IMR-90 (cell line): ENCODE measurements at regions not wholly inside any gene's neighbourhood (a gene's known extent, or its start where the extent isn't known, plus 50 kb on each side); places are given as distances from the start of the nearest gene placed in this dataset.
"Not testable (repeated sequence)": the region's sequence is repeated elsewhere in the genome, so short reads cannot be mapped to it uniquely, and the experiment has no call there.

ENCODE experiments used
- BHLHE40 ChIP-seq: fragments of 150-350 bp; IDR thresholded peaks from 2 replicates; pipeline ENCODE4 v1.6.1; 2016; ENCODE audit warnings: mild to moderate bottlenecking, low read depth, low read length
- CEBPB ChIP-seq: IDR thresholded peaks from 2 replicates; pipeline ENCODE4 v1.6.1; 2012; ENCODE audit warnings: low read depth, low read length, improper control_type of control experiment
- CHD1 ChIP-seq: IDR thresholded peaks from 2 replicates; pipeline ENCODE4 v1.6.1; 2012; ENCODE audit warnings: low read depth, low read length, improper control_type of control experiment
- CTCF ChIP-seq: conservative IDR thresholded peaks from 2 replicates; pipeline ENCODE4 v1.5.1; 2012; ENCODE audit warnings: mild to moderate bottlenecking, low read depth, low read length, improper control_type of control experiment
- FOS ChIP-seq: fragments of 150-350 bp; IDR thresholded peaks from 2 replicates; pipeline ENCODE4 v1.6.1; 2016; ENCODE audit warnings: low read depth, low read length
- MXI1 ChIP-seq: IDR thresholded peaks from 2 replicates; pipeline ENCODE4 v1.6.1; 2012; ENCODE audit warnings: low read depth, mild to moderate bottlenecking, low read length, moderate library complexity, borderline replicate concordance
- NFE2L2 ChIP-seq: fragments of 150-350 bp; IDR thresholded peaks from 2 replicates; pipeline ENCODE4 v1.6.1; 2016; ENCODE audit warnings: low read depth, mild to moderate bottlenecking, low read length
- POLR2A ChIP-seq: IDR thresholded peaks from 2 replicates; pipeline ENCODE4 v1.6.1; 2012; ENCODE audit warnings: mild to moderate bottlenecking, low read depth, low read length
- RAD21 ChIP-seq: IDR thresholded peaks from 2 replicates; pipeline ENCODE4 v1.6.1; 2012; ENCODE audit warnings: low read length, improper control_type of control experiment
- RCOR1 ChIP-seq: IDR thresholded peaks from 2 replicates; pipeline ENCODE4 v1.6.1; 2012; ENCODE audit warnings: mild to moderate bottlenecking, low read length, improper control_type of control experiment; ENCODE audit not compliant: insufficient replicate concordance
- RFX5 ChIP-seq: IDR thresholded peaks from 2 replicates; pipeline ENCODE4 v1.8.0; 2012; ENCODE audit warnings: low read depth, mild to moderate bottlenecking, low read length, moderate library complexity
- SMC3 ChIP-seq: fragments of 150-350 bp; IDR thresholded peaks from 2 replicates; pipeline ENCODE4 v1.6.1; 2016; ENCODE audit warnings: low read depth, mild to moderate bottlenecking, antibody characterized with exemption, low read length, moderate library complexity
- TF ChIP-seq, protein P1 (sequence below): fragments of 150-350 bp; IDR thresholded peaks from 2 replicates; pipeline ENCODE4 v1.6.1; 2017; ENCODE audit warnings: mild to moderate bottlenecking, antibody characterized with exemption, low read length, low read depth
- TF ChIP-seq, protein P2 (sequence below): fragments of 150-350 bp; IDR thresholded peaks from 2 replicates; pipeline ENCODE4 v1.6.1; 2016; ENCODE audit warnings: low read depth, mild to moderate bottlenecking, low read length, moderate library complexity, borderline replicate concordance

- TF ChIP-seq CTCF, RFX5, RCOR1, MXI1, RAD21, POLR2A, CEBPB, FOS, SMC3, NFE2L2, BHLHE40, CHD1: not testable (repeated sequence)
- TF ChIP-seq, protein P1, sequence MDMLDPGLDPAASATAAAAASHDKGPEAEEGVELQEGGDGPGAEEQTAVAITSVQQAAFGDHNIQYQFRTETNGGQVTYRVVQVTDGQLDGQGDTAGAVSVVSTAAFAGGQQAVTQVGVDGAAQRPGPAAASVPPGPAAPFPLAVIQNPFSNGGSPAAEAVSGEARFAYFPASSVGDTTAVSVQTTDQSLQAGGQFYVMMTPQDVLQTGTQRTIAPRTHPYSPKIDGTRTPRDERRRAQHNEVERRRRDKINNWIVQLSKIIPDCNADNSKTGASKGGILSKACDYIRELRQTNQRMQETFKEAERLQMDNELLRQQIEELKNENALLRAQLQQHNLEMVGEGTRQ = not testable (repeated sequence)
- TF ChIP-seq, protein P2, sequence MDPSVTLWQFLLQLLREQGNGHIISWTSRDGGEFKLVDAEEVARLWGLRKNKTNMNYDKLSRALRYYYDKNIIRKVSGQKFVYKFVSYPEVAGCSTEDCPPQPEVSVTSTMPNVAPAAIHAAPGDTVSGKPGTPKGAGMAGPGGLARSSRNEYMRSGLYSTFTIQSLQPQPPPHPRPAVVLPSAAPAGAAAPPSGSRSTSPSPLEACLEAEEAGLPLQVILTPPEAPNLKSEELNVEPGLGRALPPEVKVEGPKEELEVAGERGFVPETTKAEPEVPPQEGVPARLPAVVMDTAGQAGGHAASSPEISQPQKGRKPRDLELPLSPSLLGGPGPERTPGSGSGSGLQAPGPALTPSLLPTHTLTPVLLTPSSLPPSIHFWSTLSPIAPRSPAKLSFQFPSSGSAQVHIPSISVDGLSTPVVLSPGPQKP = not testable (repeated sequence)
These were observed 135.2 kb downstream of the ZNF608 start for GRCh38 chr5:124611262-124611661.
